Small intestine (tissue), 7 donors: ENCODE measurements at regions not wholly inside any gene's neighbourhood (a gene's known extent, or its start where the extent isn't known, plus 50 kb on each side); places are given as distances from the start of the nearest gene placed in this dataset.

Experiments
- DNase-seq, 2 donors: peaks; one replicate each; pipeline versions ENCODE4 v3.0.0 to v3.0.0-alpha.2; 2013
- FAIRE-seq: peaks from 2 replicates; lab custom pipeline; 2012; peaks lifted over from hg19 to GRCh38; lab: Jason Lieb, UNC
- H3K27ac ChIP-seq, 3 donors: one replicate each; pipeline ENCODE4 v1.5.1; 2013; ENCODE audit warnings: low read length in 2 of 3, mild to moderate bottlenecking in 2 of 3, control low read depth in 1 of 3, inconsistent platforms in 1 of 3, low read depth in 1 of 3, moderate library complexity in 1 of 3
- H3K27me3 ChIP-seq, 3 donors: one replicate each; pipeline ENCODE4 v1.6.1; 2013; ENCODE audit warnings: low read length in 3 of 3, inconsistent platforms in 1 of 3; ENCODE audit not compliant: control insufficient read depth in 3 of 3, insufficient read depth in 3 of 3
- H3K36me3 ChIP-seq, 3 donors: one replicate each; pipeline ENCODE4 v1.6.1; 2013; ENCODE audit warnings: low read length in 3 of 3, inconsistent platforms in 1 of 3, low read depth in 1 of 3, mild to moderate bottlenecking in 1 of 3, moderate library complexity in 1 of 3; ENCODE audit not compliant: control insufficient read depth in 3 of 3, insufficient read depth in 2 of 3
- H3K4me1 ChIP-seq, 3 donors: one replicate each; pipeline ENCODE4 v1.6.1; 2013; ENCODE audit warnings: low read length in 2 of 3, inconsistent platforms in 1 of 3, low read depth in 1 of 3, mild to moderate bottlenecking in 1 of 3, moderate library complexity in 1 of 3; ENCODE audit not compliant: control insufficient read depth in 3 of 3, insufficient read depth in 2 of 3
- H3K4me3 ChIP-seq, 3 donors: one replicate each; pipeline ENCODE4 v1.5.1; 2013; ENCODE audit warnings: low read length in 3 of 3, control low read depth in 1 of 3, inconsistent platforms in 1 of 3, low read depth in 1 of 3, mild to moderate bottlenecking in 1 of 3, moderate library complexity in 1 of 3
- H3K9me3 ChIP-seq, 2 donors: one replicate each; pipeline ENCODE4 v1.6.1; 2013; ENCODE audit warnings: low read depth in 1 of 2, low read length in 1 of 2; ENCODE audit not compliant: control insufficient read depth in 2 of 2, insufficient read depth in 1 of 2
- WGBS, 3 donors: extraction: QIAGEN DNeasy Blood & Tissue Kit; methylation state at CpG; one replicate each; pipeline ENCODE4 v1.1.7; 2013; 5-methylcytosine and 5-hydroxymethylcytosine counted together
- donor health status: healthy with polysubstance abuse.
- donor health status: control.
- donor health status: control.
- donor health status: Bipolar disorder and iron deficiency.
- donor health status: healthy.

DNA sequence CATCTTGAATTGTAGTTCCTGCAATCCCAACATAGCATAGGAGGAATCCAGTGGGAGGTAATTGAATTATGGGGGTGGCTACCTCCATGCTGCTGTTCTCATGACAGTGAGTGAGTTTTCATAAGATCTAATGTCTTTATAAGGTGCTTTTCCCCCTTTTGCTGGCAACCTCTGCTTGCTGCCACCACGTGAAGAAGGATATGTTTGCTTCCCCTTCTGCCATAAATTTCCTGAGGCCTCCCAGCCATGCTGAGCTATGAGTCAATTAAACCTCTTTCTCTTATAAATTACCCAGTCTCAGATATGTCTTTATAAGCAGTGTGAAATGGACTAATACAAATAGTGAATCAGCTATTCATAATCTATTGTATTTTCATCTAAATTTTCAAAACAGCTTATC lies 537.3 kb downstream of the EPHA3 start:
- FAIRE-seq (no peak), DNase-seq (no peak)
- no peaks in the 10 kb centered on the region for H3K36me3 ChIP-seq
- WGBS, 3 donors: 0 to 50% (median 0%) methylated on average over 1 of the region's 1 CpG
- H3K27me3 ChIP-seq: no peaks in the 10 kb centered on the region
- H3K4me3 ChIP-seq: no peak overlapping the region
- no peak overlapping the region for H3K27ac ChIP-seq
- H3K4me1 ChIP-seq: no peaks in the 10 kb centered on the region
- peaks cover 0 to 11% of the 10 kb centered on the region in 2 donors for H3K9me3 ChIP-seq

DNA sequence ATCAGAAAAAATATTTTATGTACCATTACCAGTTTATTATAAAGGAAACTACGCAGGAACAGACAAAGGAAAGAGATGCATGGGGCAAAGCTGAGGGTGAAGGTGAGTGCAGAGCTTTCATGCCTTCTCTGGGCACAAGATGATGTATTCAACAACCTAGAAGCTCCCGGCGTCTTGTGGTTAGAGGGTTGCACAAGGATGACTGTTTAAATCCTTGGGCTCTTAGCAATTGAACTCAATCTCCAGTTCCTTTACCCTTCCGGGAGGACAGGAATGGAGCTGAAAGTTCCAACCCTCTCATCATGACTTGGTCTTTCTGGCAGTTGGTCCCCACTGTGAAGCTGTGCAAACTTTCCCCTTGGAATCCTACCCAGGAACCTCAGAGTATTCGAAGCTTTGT lies 542.0 kb downstream of the EPHA3 start:
- WGBS, 3 donors: 84 to 93% (median 90%) methylated on average over 5 of the region's 5 CpGs
- H3K4me3 ChIP-seq: no peak overlapping the region

DNA sequence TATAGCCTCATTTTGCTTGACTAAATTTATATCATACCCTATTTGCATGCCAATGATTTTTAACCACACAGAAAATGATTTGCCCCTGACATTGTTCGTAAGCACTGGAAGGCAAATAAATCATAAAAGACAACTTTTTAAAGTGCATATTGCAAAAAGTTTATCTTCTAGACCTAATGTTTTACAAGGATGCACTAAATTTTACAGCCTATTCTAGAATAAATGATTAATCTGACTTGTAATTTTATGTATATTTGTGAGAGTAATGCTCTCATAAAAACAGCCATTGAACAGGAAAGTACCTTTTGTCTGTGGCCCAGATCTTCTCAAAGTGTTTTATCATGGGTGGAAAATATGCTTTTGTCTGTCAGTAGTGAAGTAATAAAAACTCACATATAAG lies 546.6 kb downstream of the EPHA3 start:
- FAIRE-seq (no peak), DNase-seq (no peak)
- Histone ChIP-seq H3K27me3 (no peaks in the 10 kb centered on the region), H3K27ac (no peak overlapping the region), H3K4me1 (no peaks in the 10 kb centered on the region), H3K4me3 (no peak overlapping the region), H3K36me3 (no peaks in the 10 kb centered on the region), H3K9me3 (peaks cover 0 to 10% of the 10 kb centered on the region in 2 donors)
- WGBS, 3 donors: 23 to 56% (median 49%) methylated on average over 1 of the region's 1 CpG

More for the DNA sequence above, 542.0 kb downstream of the EPHA3 start:
- H3K4me1 ChIP-seq: no peaks in the 10 kb centered on the region
- H3K9me3 ChIP-seq: no peaks in the 10 kb centered on the region
- FAIRE-seq (no peak), DNase-seq (no peak)
- no peak overlapping the region for H3K27ac ChIP-seq
- no peaks in the 10 kb centered on the region for H3K27me3 ChIP-seq
- H3K36me3 ChIP-seq: no peaks in the 10 kb centered on the region

DNA sequence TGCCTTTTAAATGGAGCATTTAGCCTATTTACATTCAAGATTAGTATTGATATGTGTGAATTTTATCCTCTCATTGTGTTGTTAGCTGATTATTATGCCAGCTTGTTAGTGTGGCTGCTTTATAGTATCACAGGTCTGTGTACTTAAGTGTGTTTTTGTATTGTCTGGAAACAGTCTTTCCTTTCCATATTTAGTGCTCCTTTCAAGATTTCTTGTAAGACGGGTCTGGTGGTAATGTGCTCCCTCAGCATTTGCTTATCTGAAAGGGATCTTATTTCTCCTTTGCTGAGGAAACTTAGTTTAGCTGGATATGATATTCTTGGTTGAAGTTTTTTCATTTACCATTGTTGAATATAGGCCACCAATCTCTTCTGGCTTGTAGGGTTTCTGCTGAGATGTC lies 549.0 kb downstream of the EPHA3 start:
- no peak overlapping the region for H3K27ac ChIP-seq
- H3K4me1 ChIP-seq: no peaks in the 10 kb centered on the region
- 83 to 95% (median 91%) methylated on average over 1 of the region's 1 CpG for WGBS, 3 donors
- peaks cover 0 to 10% of the 10 kb centered on the region in 2 donors for H3K9me3 ChIP-seq
- DNase-seq (no peak), FAIRE-seq (no peak)
- H3K4me3 ChIP-seq: no peak overlapping the region
- H3K27me3 ChIP-seq: no peaks in the 10 kb centered on the region
- no peaks in the 10 kb centered on the region for H3K36me3 ChIP-seq

DNA sequence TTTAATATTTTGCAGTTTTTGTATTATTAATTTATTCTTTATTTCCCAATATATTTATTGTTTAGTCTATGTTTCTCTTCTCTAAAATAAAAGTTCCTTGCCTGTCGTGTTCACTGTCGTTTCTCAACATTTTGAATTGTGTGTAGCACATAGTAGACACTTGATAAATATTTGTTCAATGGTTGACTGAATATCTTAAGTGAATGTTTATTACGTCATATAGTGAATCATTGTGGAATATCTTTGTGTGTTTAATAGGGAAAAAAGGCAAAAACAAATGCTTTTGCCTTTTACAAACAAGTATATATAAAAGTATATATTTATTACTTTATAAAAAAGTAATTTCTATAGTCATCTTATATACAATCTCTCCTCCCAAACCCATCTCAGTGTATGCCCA lies 572.3 kb downstream of the EPHA3 start:
- Histone ChIP-seq H3K36me3 (no peaks in the 10 kb centered on the region), H3K9me3 (no peaks in the 10 kb centered on the region), H3K4me3 (no peak overlapping the region), H3K4me1 (no peaks in the 10 kb centered on the region), H3K27me3 (no peaks in the 10 kb centered on the region), H3K27ac (no peak overlapping the region)
- DNase-seq (no peak), FAIRE-seq (no peak)
- 69 to 74% (median 71%) methylated on average over 3 of the region's 3 CpGs for WGBS, 3 donors

DNA sequence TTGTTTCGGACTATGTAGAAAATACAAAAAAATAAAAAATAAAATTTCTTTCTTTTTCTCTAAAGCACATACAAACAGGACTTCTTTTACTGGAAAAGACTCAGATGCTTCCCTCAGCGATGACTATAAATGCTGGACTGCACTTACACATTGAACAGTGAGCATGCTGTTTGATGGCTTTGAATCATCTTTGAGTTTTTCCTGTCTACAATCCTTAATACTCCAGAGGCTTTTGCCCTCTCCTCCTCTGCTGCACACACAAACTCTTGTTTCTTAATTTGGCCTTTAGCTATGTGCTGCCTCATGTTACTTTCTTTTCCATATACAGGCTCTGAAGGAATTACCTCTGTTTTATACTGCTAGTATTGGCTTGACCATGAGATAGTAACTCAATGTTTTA lies 575.1 kb downstream of the EPHA3 start:
- no peak overlapping the region for H3K27ac ChIP-seq
- no peaks in the 10 kb centered on the region for H3K36me3 ChIP-seq
- 71 to 90% (median 85%) methylated on average over 2 of the region's 2 CpGs for WGBS, 3 donors
- no peak overlapping the region for H3K4me3 ChIP-seq
- H3K27me3 ChIP-seq: no peaks in the 10 kb centered on the region
- H3K4me1 ChIP-seq: no peaks in the 10 kb centered on the region
- FAIRE-seq: no peak
- no peaks in the 10 kb centered on the region for H3K9me3 ChIP-seq
- no peak for DNase-seq

DNA sequence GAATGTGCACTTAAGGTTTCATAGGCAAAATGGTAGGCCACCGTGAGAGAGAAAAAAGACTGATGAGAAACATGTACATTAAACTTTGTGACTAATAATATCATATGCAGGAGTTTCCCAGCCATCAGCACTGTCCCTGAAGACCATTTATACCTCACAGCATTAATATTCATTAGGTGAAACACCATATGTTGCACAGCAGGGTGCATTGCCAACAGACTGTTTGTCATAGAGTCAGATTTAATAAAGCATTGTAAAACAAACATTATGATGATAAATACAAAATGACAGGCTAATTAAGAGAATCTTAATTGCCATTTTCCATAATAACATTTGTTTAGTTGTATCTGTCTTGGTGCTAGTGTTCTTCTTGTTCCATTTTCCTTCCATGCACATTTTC lies 578.3 kb downstream of the EPHA3 start:
- H3K27ac ChIP-seq: no peak overlapping the region
- DNase-seq (no peak), FAIRE-seq (no peak)
- WGBS, 3 donors: 87 to 88% (median 87%) methylated on average over 1 of the region's 1 CpG
- H3K36me3 ChIP-seq: no peaks in the 10 kb centered on the region
- no peaks in the 10 kb centered on the region for H3K9me3 ChIP-seq
- H3K27me3 ChIP-seq: no peaks in the 10 kb centered on the region
- no peaks in the 10 kb centered on the region for H3K4me1 ChIP-seq
- no peak overlapping the region for H3K4me3 ChIP-seq

DNA sequence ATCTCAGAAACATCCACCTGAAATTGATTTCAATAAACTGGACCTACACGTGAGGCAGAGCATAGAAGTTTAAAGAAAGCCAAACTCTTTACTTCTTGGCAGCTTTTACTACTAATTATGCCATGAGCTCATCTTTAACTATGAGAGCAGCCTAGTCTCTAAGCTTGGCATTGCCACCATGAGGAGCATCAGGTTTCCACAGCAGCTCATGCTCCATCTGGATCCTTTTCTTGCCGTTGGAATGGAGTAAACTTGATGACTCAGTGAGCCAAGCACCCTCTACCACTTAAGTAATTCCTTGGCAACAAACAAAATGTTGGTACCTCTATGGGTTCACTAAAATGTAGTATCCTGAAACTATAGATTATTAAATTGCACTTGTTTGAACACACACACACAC lies 583.2 kb downstream of the EPHA3 start:
- Histone ChIP-seq H3K27me3 (no peaks in the 10 kb centered on the region), H3K4me1 (no peaks in the 10 kb centered on the region), H3K27ac (no peak overlapping the region), H3K9me3 (no peaks in the 10 kb centered on the region), H3K4me3 (no peak overlapping the region), H3K36me3 (no peaks in the 10 kb centered on the region)
- no peak for DNase-seq
- FAIRE-seq: no peak
- WGBS, 3 donors: 30 to 45% (median 41%) methylated on average over 2 of the region's 2 CpGs

DNA sequence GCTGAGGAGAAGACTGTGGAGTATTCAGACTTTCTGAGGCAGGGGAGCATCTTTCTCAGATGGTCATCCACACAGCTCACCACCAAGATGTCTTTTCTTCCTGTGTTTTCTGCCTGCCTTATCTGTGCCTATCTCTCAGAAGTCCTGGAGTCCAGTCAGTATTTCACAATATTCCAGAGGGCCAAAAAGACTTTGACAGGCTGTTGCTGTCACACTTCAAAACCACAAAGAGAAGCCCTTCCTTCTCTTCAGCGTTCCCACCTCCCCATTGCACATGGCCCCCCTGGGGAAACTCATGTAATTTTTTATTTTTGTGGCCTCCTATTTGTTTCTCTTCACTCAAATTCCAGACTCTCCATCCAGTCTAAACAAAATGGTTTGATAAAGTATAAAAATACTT lies 585.2 kb downstream of the EPHA3 start:
- no peaks in the 10 kb centered on the region for H3K27me3 ChIP-seq
- peak in 1 of 2 donors; percentile 17 for DNase-seq
- FAIRE-seq: no peak
- WGBS, 3 donors: 56 to 63% (median 61%) methylated on average over 1 of the region's 1 CpG
- no peaks in the 10 kb centered on the region for H3K4me1 ChIP-seq
- H3K36me3 ChIP-seq: no peaks in the 10 kb centered on the region
- no peak overlapping the region for H3K4me3 ChIP-seq
- peaks cover 0 to 2% of the 10 kb centered on the region in 2 donors for H3K9me3 ChIP-seq
- H3K27ac ChIP-seq: no peak overlapping the region
